ENCODE measurements at regions not wholly inside any gene's neighbourhood (a gene's known extent, or its start where the extent isn't known, plus 50 kb on each side); places are given as distances from the start of the nearest gene placed in this dataset.

DNA sequence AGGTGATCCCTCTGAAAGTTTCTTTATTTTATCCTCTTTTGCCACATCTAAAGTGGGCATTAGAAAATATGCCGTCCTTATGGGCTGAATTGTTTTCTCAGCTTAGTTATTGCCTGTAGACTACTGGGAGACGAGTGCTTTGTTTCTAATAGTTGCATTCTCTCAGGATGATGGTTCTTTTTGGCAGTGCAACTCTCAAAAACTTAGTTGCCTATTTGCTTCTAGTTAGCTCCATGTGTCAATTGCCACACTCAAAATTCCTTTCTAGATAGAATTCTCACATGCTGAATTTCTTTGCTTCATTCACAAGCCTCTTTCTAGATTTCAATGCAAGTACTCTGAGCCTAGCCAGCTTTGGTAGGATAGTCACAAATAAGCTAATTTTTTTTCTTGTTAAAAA is 155.5 kb downstream of the FGF10 start:
- H3K9ac ChIP-seq (ENCODE audit: low read length): no peak overlapping the region
- DNase-seq (ENCODE audit: low read depth, low spot score) (no peak), ATAC-seq (no peak)
- no peak overlapping the region for H3K4me3 ChIP-seq (replicated peaks in 1 of 2; ENCODE audit: low read depth in 1 of 2, low read length in 2 of 2)
- no peaks in the 10 kb centered on the region for H3K36me3 ChIP-seq (ENCODE audit: control insufficient read depth in 1 of 2, insufficient read depth in 2 of 2, low read length in 2 of 2)
- H3K9me3 ChIP-seq (ENCODE audit: control insufficient read depth in 1 of 2, insufficient read depth in 1 of 2, low read depth in 1 of 2, low read length in 2 of 2): no peaks in the 10 kb centered on the region
- H3K27me3 ChIP-seq (ENCODE audit: insufficient read depth, low read length): no peaks in the 10 kb centered on the region
- H2AFZ ChIP-seq (ENCODE audit: low read depth, low read length, poor library complexity, severe bottlenecking): no peak overlapping the region
- H3K79me2 ChIP-seq (ENCODE audit: insufficient read depth, low read length): no peaks in the 10 kb centered on the region
- TF ChIP-seq YY1 (IDR thresholded peaks at IDR 0.05; ENCODE audit: extremely low read depth, insufficient replicate concordance, low read depth, low read length) (no peak), ZNF274 (IDR thresholded peaks at IDR 0.05; ENCODE audit: low read depth, low read length) (no peak)
- TF ChIP-seq, protein P1, sequence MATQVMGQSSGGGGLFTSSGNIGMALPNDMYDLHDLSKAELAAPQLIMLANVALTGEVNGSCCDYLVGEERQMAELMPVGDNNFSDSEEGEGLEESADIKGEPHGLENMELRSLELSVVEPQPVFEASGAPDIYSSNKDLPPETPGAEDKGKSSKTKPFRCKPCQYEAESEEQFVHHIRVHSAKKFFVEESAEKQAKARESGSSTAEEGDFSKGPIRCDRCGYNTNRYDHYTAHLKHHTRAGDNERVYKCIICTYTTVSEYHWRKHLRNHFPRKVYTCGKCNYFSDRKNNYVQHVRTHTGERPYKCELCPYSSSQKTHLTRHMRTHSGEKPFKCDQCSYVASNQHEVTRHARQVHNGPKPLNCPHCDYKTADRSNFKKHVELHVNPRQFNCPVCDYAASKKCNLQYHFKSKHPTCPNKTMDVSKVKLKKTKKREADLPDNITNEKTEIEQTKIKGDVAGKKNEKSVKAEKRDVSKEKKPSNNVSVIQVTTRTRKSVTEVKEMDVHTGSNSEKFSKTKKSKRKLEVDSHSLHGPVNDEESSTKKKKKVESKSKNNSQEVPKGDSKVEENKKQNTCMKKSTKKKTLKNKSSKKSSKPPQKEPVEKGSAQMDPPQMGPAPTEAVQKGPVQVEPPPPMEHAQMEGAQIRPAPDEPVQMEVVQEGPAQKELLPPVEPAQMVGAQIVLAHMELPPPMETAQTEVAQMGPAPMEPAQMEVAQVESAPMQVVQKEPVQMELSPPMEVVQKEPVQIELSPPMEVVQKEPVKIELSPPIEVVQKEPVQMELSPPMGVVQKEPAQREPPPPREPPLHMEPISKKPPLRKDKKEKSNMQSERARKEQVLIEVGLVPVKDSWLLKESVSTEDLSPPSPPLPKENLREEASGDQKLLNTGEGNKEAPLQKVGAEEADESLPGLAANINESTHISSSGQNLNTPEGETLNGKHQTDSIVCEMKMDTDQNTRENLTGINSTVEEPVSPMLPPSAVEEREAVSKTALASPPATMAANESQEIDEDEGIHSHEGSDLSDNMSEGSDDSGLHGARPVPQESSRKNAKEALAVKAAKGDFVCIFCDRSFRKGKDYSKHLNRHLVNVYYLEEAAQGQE (IDR thresholded peaks at IDR 0.05; ENCODE audit: low read depth): no peak
- ChIA-PET POLR2A (no interaction called here), RAD21 (ENCODE audit: low non-redundant PET in 1 of 2, low total read pairs in 2 of 2, uncharacterized antibody in 2 of 2, unreplicated experiment in 2 of 2) (no interaction called here), CTCF (no interaction called here)
- H4K20me1 ChIP-seq (ENCODE audit: insufficient read depth): no peaks in the 10 kb centered on the region
- BruUV-seq (replicated peaks): no TSS peak
- no peaks in the 10 kb centered on the region for H3K9me2 ChIP-seq (ENCODE audit: insufficient read depth)
- H3K4me2 ChIP-seq (ENCODE audit: low read length): no peak overlapping the region
- no peaks in the 10 kb centered on the region for H3K4me1 ChIP-seq (ENCODE audit: control insufficient read depth in 1 of 2, insufficient read depth in 2 of 2, low read length in 2 of 2)
- intact Hi-C loops (cut with micrococcal nuclease): no loop called here
- H3K27ac ChIP-seq (ENCODE audit: low read depth, low read length): no peak overlapping the region

DNA sequence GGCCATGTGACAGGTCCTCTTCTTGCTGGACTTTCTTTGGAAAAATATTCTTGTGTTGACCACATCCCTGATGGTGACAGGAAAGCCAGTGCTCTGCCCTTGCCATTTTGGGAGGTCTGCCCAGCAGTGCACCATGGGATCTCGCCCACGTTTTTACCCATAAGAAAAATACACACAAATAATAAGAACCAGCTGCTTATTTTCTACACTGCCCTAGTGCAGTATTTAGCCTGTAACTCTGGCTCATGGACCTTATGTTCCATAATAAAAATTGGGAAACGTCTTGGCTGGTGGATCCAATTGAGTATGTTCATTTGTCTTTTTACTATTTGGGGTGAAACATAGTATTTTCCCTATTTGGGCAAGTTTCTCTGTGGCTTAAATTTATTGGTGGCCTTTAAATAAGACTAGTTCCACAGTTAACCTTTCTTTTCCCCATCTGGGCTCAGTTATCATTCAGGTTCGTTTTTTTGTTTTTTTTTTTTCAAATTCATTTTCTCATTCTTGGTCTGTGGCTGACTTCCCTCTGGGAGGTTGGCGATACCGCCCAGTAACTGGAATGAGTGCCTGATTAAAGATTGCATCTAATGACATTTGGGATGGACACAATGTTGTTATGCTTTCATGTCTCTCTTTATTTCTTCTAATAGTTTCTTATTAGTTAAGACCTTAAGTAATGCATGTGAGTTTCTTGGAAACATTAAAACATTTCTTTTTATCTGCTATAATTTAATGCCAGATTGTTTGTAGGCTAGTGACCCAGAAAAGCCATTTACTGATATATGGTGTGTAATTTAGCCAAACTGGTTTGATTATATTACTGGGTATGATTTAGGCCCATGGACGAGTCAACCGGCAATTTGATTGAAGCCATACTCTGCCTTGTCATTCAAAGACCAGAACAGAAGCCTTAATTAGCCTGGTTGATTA is 163.7 kb downstream of the FGF10 start:
- no TSS peak for BruUV-seq (replicated peaks)
- intact Hi-C loops (cut with micrococcal nuclease): no loop called here
- CTCF ChIA-PET: no interaction called here

More for the DNA sequence above, 163.7 kb downstream of the FGF10 start:
- H3K4me1 ChIP-seq (ENCODE audit: control insufficient read depth in 1 of 2, insufficient read depth in 2 of 2, low read length in 2 of 2): no peaks in the 10 kb centered on the region
- H4K20me1 ChIP-seq (ENCODE audit: insufficient read depth): no peaks in the 10 kb centered on the region
- no peaks in the 10 kb centered on the region for H3K9me2 ChIP-seq (ENCODE audit: insufficient read depth)
- TF ChIP-seq EZH2phosphoT487 (IDR thresholded peaks at IDR 0.05; ENCODE audit: borderline replicate concordance): no peak
- no peak for TF ChIP-seq TCF7L2 (IDR thresholded peaks at IDR 0.05; ENCODE audit: borderline replicate concordance, extremely low read depth, insufficient read depth, insufficient read length)
- no peak for TF ChIP-seq SRF (IDR thresholded peaks at IDR 0.05; ENCODE audit: low read depth)
- no peak for TF ChIP-seq RAD21 (IDR thresholded peaks at IDR 0.05; ENCODE audit: low read depth)
- TF ChIP-seq FOSL1 (IDR thresholded peaks at IDR 0.05; ENCODE audit: low read depth): no peak
- no peak for TF ChIP-seq EZH2 (IDR thresholded peaks at IDR 0.05)
- TF ChIP-seq, protein P2, sequence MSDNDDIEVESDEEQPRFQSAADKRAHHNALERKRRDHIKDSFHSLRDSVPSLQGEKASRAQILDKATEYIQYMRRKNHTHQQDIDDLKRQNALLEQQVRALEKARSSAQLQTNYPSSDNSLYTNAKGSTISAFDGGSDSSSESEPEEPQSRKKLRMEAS (IDR thresholded peaks at IDR 0.05): no peak
- TF ChIP-seq JUND (IDR thresholded peaks at IDR 0.05): no peak
- DNase-seq (ENCODE audit: low read depth, low spot score) (no peak), ATAC-seq (no peak)
- POLR2A ChIA-PET: no interaction called here
- RAD21 ChIA-PET (ENCODE audit: low non-redundant PET in 1 of 2, low total read pairs in 2 of 2, uncharacterized antibody in 2 of 2, unreplicated experiment in 2 of 2): no interaction called here
- H3K79me2 ChIP-seq (ENCODE audit: insufficient read depth, low read length): no peaks in the 10 kb centered on the region
- H3K36me3 ChIP-seq (ENCODE audit: control insufficient read depth in 1 of 2, insufficient read depth in 2 of 2, low read length in 2 of 2): no peaks in the 10 kb centered on the region
- H3K27me3 ChIP-seq (ENCODE audit: insufficient read depth, low read length): no peaks in the 10 kb centered on the region
- no peak overlapping the region for H3K4me3 ChIP-seq (replicated peaks in 1 of 2; ENCODE audit: low read depth in 1 of 2, low read length in 2 of 2)
- H3K27ac ChIP-seq (ENCODE audit: low read depth, low read length): no peak overlapping the region
- no peaks in the 10 kb centered on the region for H3K9me3 ChIP-seq (ENCODE audit: control insufficient read depth in 1 of 2, insufficient read depth in 1 of 2, low read depth in 1 of 2, low read length in 2 of 2)
- no peak overlapping the region for H2AFZ ChIP-seq (ENCODE audit: low read depth, low read length, poor library complexity, severe bottlenecking)
- H3K4me2 ChIP-seq (ENCODE audit: low read length): no peak overlapping the region
- no peak overlapping the region for H3K9ac ChIP-seq (ENCODE audit: low read length)
